Endothelial cell of umbilical vein (primary cell): ENCODE measurements at regions not wholly inside any gene's neighbourhood (a gene's known extent, or its start where the extent isn't known, plus 50 kb on each side); places are given as distances from the start of the nearest gene placed in this dataset.

Experiments
- BruUV-seq: library from RNA; stranded (reverse); fragments of 400-500 nt; replicated peaks from 2 replicates; lab custom pipeline; 2021; lab: Mats Ljungman, UMichigan
- CTCF ChIA-PET: fragments of 300-600, 350-600 bp; sonication (Branson Sonifier 250); formaldehyde crosslinking; loops from one replicate; lab custom pipeline; 2021; ENCODE audit warnings: antibody characterized with exemption, inconsistent platforms; lab: Charles Lee
- POLR2A ChIA-PET: fragments of 300-600, 350-600 bp; sonication (Branson Sonifier 250); formaldehyde crosslinking; loops from one replicate; lab custom pipeline; 2021; ENCODE audit warnings: antibody characterized with exemption, inconsistent platforms; lab: Charles Lee
- DNase-seq: peaks from one replicate; pipeline ENCODE4 v3.0.0-alpha.2; 2011; ENCODE audit warnings: low read depth, low spot score
- FAIRE-seq: peaks from 2 replicates; lab custom pipeline; 2011; peaks lifted over from hg19 to GRCh38; lab: Jason Lieb, UNC
- H2AFZ ChIP-seq: 2 replicates; pipeline ENCODE4 v1.6.0; 2012; ENCODE audit warnings: low read depth, low read length, control low read depth, inconsistent platforms
- H3K27ac ChIP-seq: 2 replicates; pipeline ENCODE4 v1.5.1; 2011; ENCODE audit warnings: low read depth, mild to moderate bottlenecking, control low read depth, low read length, moderate library complexity; ENCODE audit not compliant: insufficient read depth
- H3K27me3 ChIP-seq, 2 experiments: 2 replicates each; pipeline versions ENCODE4 v1.6.0 to v1.6.1; 2011; ENCODE audit warnings: low read length in 2 of 2, mixed read lengths in 1 of 2; ENCODE audit not compliant: control insufficient read depth in 2 of 2, insufficient read depth in 2 of 2
- H3K36me3 ChIP-seq, 2 experiments: 2 replicates in 1 of 2; 3 replicates in 1 of 2; pipeline ENCODE4 v1.5.1; 2011; ENCODE audit warnings: low read length in 2 of 2, mild to moderate bottlenecking in 1 of 2, moderate library complexity in 1 of 2; ENCODE audit not compliant: control insufficient read depth in 2 of 2, insufficient read depth in 2 of 2; ENCODE audit errors: extremely low read depth in 1 of 2
- H3K4me1 ChIP-seq: 3 replicates; pipeline ENCODE4 v1.5.1; 2011; ENCODE audit warnings: mild to moderate bottlenecking, low read length; ENCODE audit not compliant: control insufficient read depth, insufficient read depth; ENCODE audit errors: extremely low read depth
- H3K4me2 ChIP-seq: 2 replicates; pipeline ENCODE4 v1.6.1; 2011; ENCODE audit warnings: low read length, control low read depth, mixed read lengths; ENCODE audit not compliant: insufficient read depth
- H3K4me3 ChIP-seq, 3 experiments: fragments of 200-600 bp in 1 of 3; sonication (generic), shearing (Covaris generic) in 1 of 3; replicated peaks in 1 of 3; 2 replicates each; pipeline ENCODE4 v1.5.1; 2011 to 2016; ENCODE audit warnings: control low read depth in 3 of 3, low read length in 3 of 3, mild to moderate bottlenecking in 2 of 3, inconsistent platforms in 1 of 3, low read depth in 1 of 3, moderate library complexity in 1 of 3; ENCODE audit not compliant: insufficient read depth in 1 of 3
- H3K79me2 ChIP-seq: 2 replicates; pipeline ENCODE4 v1.6.0; 2012; ENCODE audit warnings: low read length, inconsistent platforms; ENCODE audit not compliant: control insufficient read depth, insufficient read depth
- H3K9ac ChIP-seq: replicated peaks from 2 replicates; pipeline ENCODE3; 2011; ENCODE audit warnings: low read length, control low read depth; ENCODE audit not compliant: insufficient read depth; ENCODE audit errors: extremely low read depth
- H3K9me1 ChIP-seq: replicated peaks from 3 replicates; pipeline ENCODE4 v1.6.0; 2011; ENCODE audit warnings: mild to moderate bottlenecking, low read length; ENCODE audit not compliant: control insufficient read depth, insufficient read depth; ENCODE audit errors: extremely low read depth
- H3K9me3 ChIP-seq: replicated peaks from 2 replicates; pipeline ENCODE4 v1.5.1; 2012; ENCODE audit warnings: low read length, inconsistent platforms; ENCODE audit not compliant: control insufficient read depth, insufficient read depth
- H4K20me1 ChIP-seq: replicated peaks from 2 replicates; pipeline ENCODE3; 2011; ENCODE audit warnings: mild to moderate bottlenecking, low read length; ENCODE audit not compliant: control insufficient read depth, insufficient read depth; ENCODE audit errors: extremely low read depth
- CTCF ChIP-seq, 2 donors: IDR thresholded peaks; 1 replicate in 1 of 2; 2 replicates in 1 of 2; pipeline ENCODE4 v1.5.1; 2011; ENCODE audit warnings: low read length in 2 of 2, mild to moderate bottlenecking in 2 of 2, moderate library complexity in 2 of 2, control low read depth in 1 of 2, inconsistent platforms in 1 of 2, low read depth in 1 of 2; ENCODE audit not compliant: insufficient read depth in 1 of 2; ENCODE audit errors: extremely low read depth in 1 of 2
- EZH2 ChIP-seq: IDR thresholded peaks from 2 replicates; pipeline ENCODE4 v1.6.1; 2012; ENCODE audit warnings: borderline replicate concordance, low read depth, mild to moderate bottlenecking, moderate library complexity, low read length, inconsistent platforms; ENCODE audit not compliant: severe bottlenecking
- FOS ChIP-seq: IDR thresholded peaks from 2 replicates; pipeline ENCODE4 v1.6.1; 2011; ENCODE audit warnings: mild to moderate bottlenecking, low read length, moderate library complexity, borderline replicate concordance; ENCODE audit not compliant: insufficient read depth
- GATA2 ChIP-seq: IDR thresholded peaks from 2 replicates; pipeline ENCODE4 v1.7.0; 2011; ENCODE audit warnings: low read depth, mild to moderate bottlenecking, moderate library complexity, mixed read lengths, low read length; ENCODE audit not compliant: insufficient read length, insufficient read depth
- JUN ChIP-seq: IDR thresholded peaks from 2 replicates; pipeline ENCODE4 v1.6.1; 2011; ENCODE audit warnings: borderline replicate concordance, low read depth; ENCODE audit not compliant: insufficient read length, insufficient read depth
- MAX ChIP-seq: IDR thresholded peaks from 2 replicates; pipeline ENCODE4 v1.6.1; 2011; ENCODE audit not compliant: insufficient read depth, insufficient read length
- MYC ChIP-seq: IDR thresholded peaks from one replicate; pipeline ENCODE4 v1.6.1; 2011; ENCODE audit warnings: mild to moderate bottlenecking, low read depth, low read length
- POLR2A ChIP-seq: IDR thresholded peaks from 2 replicates; pipeline ENCODE4 v1.6.1; 2012; ENCODE audit warnings: low read depth, mild to moderate bottlenecking, control low read depth, low read length
- POLR2AphosphoS5 ChIP-seq: IDR thresholded peaks from 2 replicates; pipeline ENCODE4 v1.6.1; 2012; ENCODE audit warnings: low read depth, mild to moderate bottlenecking, control low read depth, low read length, moderate library complexity; ENCODE audit not compliant: insufficient read depth
- dilution Hi-C: fragments of 300-500 bp; cut with MboI; formaldehyde crosslinking; loops from one replicate; pipeline ENCODE4 v1.15.0; 2019; ENCODE audit warnings: low sequenced_read_pairs; ENCODE audit not compliant: extremely low pct_ligation_motif_present
- intact Hi-C: fragments of 100-400 bp; cut with micrococcal nuclease; formaldehyde crosslinking; loops from one replicate; pipeline ENCODE4 v1.10.0; 2022

GRCh38 chr5:99747342-99747741 lies 787.8 kb upstream of the FAM174A start:
- ChIA-PET POLR2A (no interaction called here), CTCF (no interaction called here)
- no peak overlapping the region for H2AFZ ChIP-seq
- no peak overlapping the region for H3K27ac ChIP-seq
- no peaks in the 10 kb centered on the region for H3K9me1 ChIP-seq
- H3K36me3 ChIP-seq = no peaks in the 10 kb centered on the region
- H3K4me3 ChIP-seq = no peak overlapping the region
- no peak for FAIRE-seq
- no peak overlapping the region for H3K4me2 ChIP-seq
- H3K9me3 ChIP-seq = no peaks in the 10 kb centered on the region
- no peaks in the 10 kb centered on the region for H4K20me1 ChIP-seq
- TF ChIP-seq FOS = no peak
- TF ChIP-seq MAX = no peak
- no peak for TF ChIP-seq MYC
- no peak for TF ChIP-seq POLR2AphosphoS5
- TF ChIP-seq JUN = no peak
- no peak for TF ChIP-seq EZH2
- TF ChIP-seq CTCF (IDR thresholded peaks at IDR 0.05; ENCODE audit: extremely low read depth in 1 of 2, insufficient read depth in 1 of 2, low read depth in 1 of 2, low read length in 2 of 2) = no peak
- no peak for TF ChIP-seq GATA2
- no peak for TF ChIP-seq POLR2A
- no peaks in the 10 kb centered on the region for H3K79me2 ChIP-seq
- DNase-seq = no peak
- intact Hi-C loops = no loop called here
- no peak overlapping the region for H3K9ac ChIP-seq
- H3K4me1 ChIP-seq = no peaks in the 10 kb centered on the region
- BruUV-seq = no TSS peak
- dilution Hi-C loops = no loop called here
- no peaks in the 10 kb centered on the region for H3K27me3 ChIP-seq
